Stimulated activated CD4-positive, alpha-beta T cell treated with anti-CD3 and anti-CD28 coated beads, Interleukin-12 subunit alpha, Interleukin-12 subunit beta, amount 100 ng/mL, for 24 hours (primary cell): ENCODE measurements at regions not wholly inside any gene's neighbourhood (a gene's known extent, or its start where the extent isn't known, plus 50 kb on each side); places are given as distances from the start of the nearest gene placed in this dataset.

ENCODE experiments used
- DNase-seq, 2 experiments: peaks; one replicate each; pipeline ENCODE4 v3.0.0-alpha.2; 2020; ENCODE audit warnings: low read depth in 2 of 2

DNA sequence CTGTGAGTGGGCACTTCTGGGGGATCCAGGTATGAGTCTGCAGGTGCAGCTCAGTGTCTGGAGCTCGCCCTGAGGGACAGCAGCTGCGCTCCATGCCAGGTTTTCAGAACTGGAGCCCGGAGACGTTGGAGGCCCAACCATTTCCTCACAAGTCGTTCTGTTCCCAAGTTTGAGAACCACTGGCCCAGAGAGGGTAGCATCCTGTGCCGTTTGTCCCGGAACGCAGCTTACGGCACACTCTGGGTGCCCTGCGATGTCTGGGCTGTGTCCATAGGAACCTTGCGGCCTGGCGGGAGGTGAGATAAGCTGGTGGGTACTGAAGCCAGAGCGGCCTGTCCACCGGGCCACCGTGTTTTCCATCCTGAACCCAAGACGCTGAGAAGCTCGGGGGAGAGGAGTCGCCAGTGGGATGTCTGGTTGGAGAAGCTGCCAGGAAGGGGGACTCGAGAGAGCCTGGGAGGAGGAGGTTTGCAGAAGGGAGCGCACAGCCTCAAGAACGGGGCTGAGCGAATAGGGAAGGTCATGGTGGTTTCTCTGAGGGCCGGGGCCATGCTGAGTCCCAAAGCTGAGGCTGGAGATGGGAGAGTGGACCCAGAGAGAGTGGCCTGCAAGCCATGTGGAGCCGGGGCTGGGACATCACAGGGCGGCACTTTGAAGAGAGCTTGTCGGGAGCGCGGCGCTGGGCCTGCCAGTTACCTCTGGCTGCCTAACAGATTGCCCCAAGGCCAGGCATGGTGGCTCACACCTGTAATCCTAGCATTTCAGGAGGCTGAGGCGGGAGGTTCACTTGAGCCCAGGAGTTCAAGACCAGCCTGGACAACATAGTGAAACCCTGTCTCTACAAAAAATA is 211.0 kb upstream of the GSE1 start:
- DNase-seq = no peak

DNA sequence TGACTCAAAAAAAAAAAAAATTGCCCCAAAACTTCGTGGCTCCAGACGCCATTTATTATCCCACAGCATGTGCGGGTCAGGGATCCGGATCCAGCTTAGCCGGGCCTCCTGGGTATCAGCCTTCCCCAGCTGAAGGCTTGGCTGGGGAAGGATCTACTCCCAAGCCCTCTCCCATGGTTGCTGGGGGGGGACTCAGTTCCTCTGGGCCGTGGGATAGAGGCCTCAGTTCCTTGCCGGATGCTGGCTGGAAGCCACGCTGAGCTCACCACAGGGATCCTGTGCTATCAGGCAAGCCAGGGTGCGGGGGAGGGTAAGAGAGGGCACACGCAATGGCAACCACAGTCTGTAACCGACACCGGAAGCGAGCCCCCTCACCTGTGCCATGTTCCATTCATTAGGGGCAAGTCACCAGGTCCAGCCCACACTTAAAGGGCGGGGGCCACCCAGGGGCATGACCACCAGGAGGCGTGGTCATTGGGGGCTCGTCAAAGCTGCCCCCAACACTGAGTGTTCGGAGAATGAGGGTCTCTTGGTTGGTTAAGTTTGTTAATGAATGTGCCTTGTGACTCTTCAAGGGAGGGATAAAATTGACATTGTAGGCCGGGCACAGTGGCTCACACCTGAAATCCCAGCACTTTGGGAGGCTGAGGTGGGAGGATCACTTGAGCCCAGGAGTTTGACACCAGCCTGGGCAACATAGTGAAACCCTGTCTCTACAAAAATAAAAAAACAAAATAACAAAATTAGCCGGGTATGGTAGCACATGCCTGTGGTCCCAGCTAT is 210.0 kb upstream of the GSE1 start:
- DNase-seq = no peak

DNA sequence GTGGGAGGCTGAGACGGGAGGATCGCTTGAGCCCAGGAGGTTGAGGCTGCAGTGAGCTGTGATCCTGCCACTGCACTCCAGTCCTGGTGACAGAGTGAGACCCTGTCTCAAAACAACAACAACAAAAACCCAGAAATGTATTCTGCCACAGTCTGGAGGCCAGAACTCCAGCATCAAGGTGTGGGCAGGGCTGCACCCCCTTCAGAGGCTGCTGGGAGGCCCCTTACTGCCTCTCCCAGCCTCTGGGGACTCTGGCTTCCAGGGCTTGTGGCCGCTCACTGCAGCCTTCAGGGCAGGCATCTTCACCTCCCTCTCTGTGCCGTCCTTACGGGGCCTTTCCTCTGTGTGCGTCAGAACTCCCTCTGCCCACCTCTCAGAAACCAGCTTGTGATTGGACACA is 209.4 kb upstream of the GSE1 start:
- DNase-seq = no peak

DNA sequence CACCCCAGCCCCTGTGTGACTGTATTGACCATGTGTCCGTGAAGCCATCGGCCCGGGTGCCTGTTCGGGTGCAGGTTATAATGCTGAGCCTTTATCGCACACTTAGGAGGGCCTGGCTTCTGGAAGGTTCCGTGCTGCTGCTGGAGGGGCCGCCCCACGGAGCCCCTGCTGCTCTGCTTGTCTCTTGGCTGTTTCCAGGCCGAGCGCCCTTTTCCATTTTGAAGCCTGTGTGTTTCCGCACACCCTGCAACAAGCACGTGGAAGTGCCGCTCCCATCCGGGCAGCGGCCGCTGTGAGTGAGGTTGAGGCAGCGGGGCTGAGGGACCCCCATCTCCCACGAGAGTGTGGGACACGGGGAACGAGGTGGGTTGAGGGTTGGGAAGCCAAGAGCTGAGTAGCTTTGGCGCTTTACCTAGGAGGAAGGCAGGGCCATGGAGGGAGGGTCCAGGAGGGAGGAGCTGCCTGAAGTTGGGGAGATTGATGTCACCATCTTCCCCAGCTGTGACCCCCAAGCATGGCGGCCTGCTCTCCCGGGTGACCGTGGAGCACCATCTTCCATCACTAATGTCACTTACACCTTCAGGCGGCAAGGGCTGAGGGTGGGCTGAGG is 200.1 kb upstream of the GSE1 start:
- no peak for DNase-seq

GRCh38 chr16:85413691-85414663 is 199.1 kb upstream of the GSE1 start:
- no peak for DNase-seq

DNA sequence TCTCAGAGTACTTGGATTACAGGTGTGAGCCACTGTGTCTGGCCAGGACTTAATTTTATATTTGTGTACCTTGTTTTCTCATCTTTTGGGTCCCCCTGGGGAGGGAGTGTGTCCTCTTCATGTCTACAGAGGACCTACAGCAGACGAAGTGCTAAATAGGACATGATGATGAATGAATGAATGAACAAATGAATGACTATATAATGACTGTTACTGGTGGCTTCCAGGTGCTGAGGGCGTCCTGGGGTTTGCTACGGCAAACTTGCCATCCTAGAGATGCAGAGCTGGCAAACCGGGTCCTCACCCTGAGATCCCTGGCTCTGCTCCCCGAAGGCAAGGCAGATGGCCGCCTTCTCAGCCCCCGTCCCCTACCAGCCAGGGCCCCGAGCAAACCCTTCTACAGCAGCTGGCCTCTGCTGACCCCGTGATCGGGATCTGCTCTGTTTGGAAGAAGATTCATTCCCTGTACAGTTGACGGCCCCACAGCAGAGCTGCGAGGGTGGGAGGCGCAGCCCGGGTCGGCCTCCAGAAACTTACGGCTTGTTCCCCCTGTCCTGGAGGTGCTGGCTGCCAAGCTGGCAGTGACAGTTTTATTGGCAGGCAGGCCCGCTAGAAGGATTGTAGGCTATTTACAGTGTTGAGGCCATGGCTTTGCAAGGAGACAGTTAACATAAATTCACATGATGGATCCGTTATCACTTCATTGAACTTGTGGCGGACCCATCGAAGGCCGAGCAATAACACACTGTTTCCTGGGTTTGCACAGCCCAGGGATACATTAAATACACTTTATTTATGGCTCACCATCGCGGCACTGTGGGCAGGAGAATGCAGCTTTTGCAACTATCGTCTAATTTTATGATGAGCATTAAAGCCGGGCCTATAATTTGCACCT is 197.7 kb upstream of the GSE1 start:
- DNase-seq = no peak

- peak; percentile 57 to 71 for DNase-seq
Measured at GRCh38 chr16:85416228-85417109, 196.7 kb upstream of the GSE1 start.

- no peak for DNase-seq
Measured at GRCh38 chr16:85417156-85417860, 195.8 kb upstream of the GSE1 start.

GRCh38 chr16:85418978-85419491 is 194.1 kb upstream of the GSE1 start:
- DNase-seq = no peak

- DNase-seq = no peak
Measured at GRCh38 chr16:85419503-85420408, 193.4 kb upstream of the GSE1 start.

GRCh38 chr16:85420501-85421337 is 192.4 kb upstream of the GSE1 start:
- peak; percentile 57 to 59 for DNase-seq

DNA sequence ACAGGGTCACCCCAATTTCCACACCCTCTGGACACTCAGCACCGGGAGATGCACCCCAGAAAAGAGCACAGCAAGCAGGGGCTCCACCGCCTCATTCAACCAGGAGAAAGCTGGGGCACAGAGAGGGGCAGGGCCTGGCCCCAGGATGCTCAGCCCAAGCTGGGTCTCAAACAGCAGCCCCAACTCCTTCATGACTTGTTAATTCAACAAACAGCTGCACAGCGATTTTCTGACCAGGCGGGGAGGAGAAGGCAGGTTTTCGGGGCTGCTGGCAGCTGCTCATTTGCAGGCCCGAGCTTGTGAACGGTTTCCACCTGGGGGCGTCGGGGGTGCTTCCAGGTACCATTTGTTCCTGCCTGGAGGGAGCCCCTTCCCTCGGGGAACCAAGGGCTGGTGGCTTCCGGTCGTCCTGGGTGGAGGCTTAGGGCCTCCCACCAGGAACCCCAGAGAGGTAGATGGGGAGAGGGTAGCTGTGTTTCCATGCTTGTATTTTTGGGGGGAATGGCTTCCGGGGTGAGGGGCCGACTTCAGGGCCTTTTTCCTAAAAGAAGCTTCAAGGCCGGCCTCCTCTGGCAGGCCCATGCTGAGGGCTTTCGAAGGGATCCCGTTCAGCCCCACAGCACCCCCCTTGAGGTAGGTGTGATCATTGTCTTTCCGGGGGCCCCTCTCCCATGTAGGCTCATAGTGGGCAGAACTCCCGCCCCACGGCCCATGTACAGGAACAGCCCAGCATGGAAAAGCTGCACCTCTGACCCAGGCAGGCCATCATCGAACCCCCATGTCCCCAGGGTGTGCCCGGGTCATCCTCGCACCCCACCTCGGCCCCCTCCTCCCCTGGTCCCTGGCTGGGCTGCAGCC is 191.6 kb upstream of the GSE1 start:
- no peak for DNase-seq

DNA sequence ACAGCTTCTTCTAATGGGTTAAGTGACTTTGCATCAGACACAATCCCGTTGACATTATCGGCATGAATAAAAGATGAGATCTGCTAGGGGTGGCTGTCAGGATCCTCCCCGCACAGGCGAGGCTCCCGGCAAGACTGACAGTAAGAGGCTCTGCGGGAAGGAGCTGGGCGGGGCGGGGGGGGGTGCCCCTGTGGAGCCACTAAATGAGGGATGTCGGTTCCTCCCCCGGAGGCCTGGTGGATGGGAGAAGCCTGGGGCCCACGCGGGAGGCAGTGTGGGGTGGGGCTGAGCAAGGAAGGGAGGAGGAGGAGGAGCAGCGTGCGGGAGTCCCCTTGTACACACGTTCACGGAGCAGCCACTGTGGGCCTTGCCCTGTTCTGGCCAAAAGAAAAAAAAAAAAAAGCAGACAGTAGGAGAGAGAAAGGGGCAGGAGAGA is 190.9 kb upstream of the GSE1 start:
- no peak for DNase-seq

DNA sequence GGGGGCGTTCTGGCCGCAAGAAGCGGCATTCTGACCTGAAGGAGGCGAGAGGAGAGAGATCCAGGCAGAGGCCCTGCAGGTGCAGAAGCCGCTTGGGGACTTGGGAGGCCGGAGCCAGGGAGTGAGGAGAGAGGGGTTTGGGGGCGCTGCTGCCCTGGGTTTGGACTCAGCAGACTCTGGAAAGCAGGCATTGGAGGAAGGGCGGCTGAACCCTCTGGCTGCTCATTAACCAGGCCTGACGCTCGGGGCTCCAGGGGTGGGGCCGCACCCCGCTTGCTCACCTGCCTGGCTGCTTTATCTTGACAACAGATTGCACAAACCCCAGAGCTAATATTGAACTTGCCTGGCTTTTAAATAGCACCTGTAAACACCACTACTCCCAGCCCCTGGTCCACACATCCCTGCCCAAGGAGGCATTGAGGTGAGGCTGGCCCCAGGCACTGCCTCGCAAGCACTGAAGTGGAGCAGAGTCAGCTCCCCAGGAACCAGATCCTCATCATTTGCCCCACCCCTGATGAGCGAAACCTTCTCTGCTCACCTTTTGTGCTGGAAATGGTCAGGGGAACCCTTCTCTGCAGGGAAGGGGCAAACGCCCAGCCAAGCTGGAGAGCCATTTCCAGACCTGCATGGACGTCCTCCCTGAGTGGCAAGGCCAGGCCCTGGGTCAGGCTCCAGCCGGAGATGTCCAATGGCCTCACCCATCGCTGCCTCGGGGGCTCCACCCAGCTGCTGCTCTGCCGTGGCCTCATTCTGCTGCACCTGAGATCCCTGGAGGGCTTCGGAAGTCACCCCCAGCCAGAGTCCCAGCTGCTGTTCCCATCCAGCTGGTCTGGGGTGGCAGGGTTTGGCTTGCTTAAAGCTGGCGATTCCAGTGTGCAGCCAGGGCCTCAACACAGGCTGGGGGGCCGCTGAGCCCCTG is 190.2 kb upstream of the GSE1 start:
- DNase-seq = no peak
